Retinal pigment epithelial cell (primary cell): ENCODE measurements at regions not wholly inside any gene's neighbourhood (a gene's known extent, or its start where the extent isn't known, plus 50 kb on each side); places are given as distances from the start of the nearest gene placed in this dataset.

Source experiments
- DNase-seq: peaks from one replicate; pipeline ENCODE4 v3.0.0-alpha.2; 2010; ENCODE audit warnings: low read depth
- H3K4me3 ChIP-seq: 2 replicates; pipeline ENCODE4 v1.5.1; 2011; ENCODE audit warnings: mild to moderate bottlenecking, low read length, control low read depth, moderate library complexity
- CTCF ChIP-seq: conservative IDR thresholded peaks from 2 replicates; pipeline ENCODE4 v1.5.1; 2011; ENCODE audit warnings: low read depth, low read length, control low read depth, inconsistent platforms

GRCh38 chr11:41613326-41613725 is 153.9 kb upstream of the LRRC4C start:
- H3K4me3 ChIP-seq: no peak overlapping the region
- no peak for DNase-seq
- no peak for TF ChIP-seq CTCF

- no peak for TF ChIP-seq CTCF
- DNase-seq: no peak
These were observed 163.4 kb upstream of the LRRC4C start for GRCh38 chr11:41622707-41623359.

GRCh38 chr11:41659985-41660384 is 200.5 kb upstream of the LRRC4C start:
- no peak for TF ChIP-seq CTCF
- H3K4me3 ChIP-seq: no peak overlapping the region
- no peak for DNase-seq

More at GRCh38 chr11:41622707-41623359, 163.4 kb upstream of the LRRC4C start:
- H3K4me3 ChIP-seq: no peak overlapping the region

- H3K4me3 ChIP-seq: no peak overlapping the region
- DNase-seq: no peak
- TF ChIP-seq CTCF: no peak
These were observed 201.1 kb upstream of the LRRC4C start for GRCh38 chr11:41660585-41660984.

- no peak for DNase-seq
- TF ChIP-seq CTCF: no peak
- H3K4me3 ChIP-seq: no peak overlapping the region
These were observed 206.2 kb upstream of the LRRC4C start for GRCh38 chr11:41665441-41666360.

GRCh38 chr11:41666951-41667653 is 207.7 kb upstream of the LRRC4C start:
- no peak for TF ChIP-seq CTCF
- DNase-seq: no peak
- H3K4me3 ChIP-seq: no peak overlapping the region
